ENCODE measurements at regions not wholly inside any gene's neighbourhood (a gene's known extent, or its start where the extent isn't known, plus 50 kb on each side); places are given as distances from the start of the nearest gene placed in this dataset.

GRCh38 chr4:97394653-97395052 is 748.6 kb downstream of the STPG2 start:
- no peak for TF ChIP-seq CTCF (conservative IDR thresholded peaks at IDR 0.05; ENCODE audit: low read length)
- TF ChIP-seq EZH2phosphoT487 (IDR thresholded peaks at IDR 0.05; ENCODE audit: borderline replicate concordance, low read depth, low read length): no peak

Measured in OCI-LY7 (cell line).